Lung (tissue), 11 donors: ENCODE measurements at regions not wholly inside any gene's neighbourhood (a gene's known extent, or its start where the extent isn't known, plus 50 kb on each side); places are given as distances from the start of the nearest gene placed in this dataset.

Experiments used
- ATAC-seq: fragments of 200-7000 bp; cut with Tn5 transposase; one replicate; pipeline ENCODE4 v1.9.1; 2020; ENCODE audit warnings: moderate number of reproducible peaks; ENCODE audit not compliant: insufficient read depth, low FRiP score
- DNase-seq, 3 donors: peaks; one replicate each; pipeline ENCODE4 v3.0.0-alpha.2; 2013 to 2017
- H3K27ac ChIP-seq, 2 donors: one replicate each; pipeline ENCODE4 v1.5.1; 2013; ENCODE audit warnings: mild to moderate bottlenecking in 2 of 2, moderate library complexity in 2 of 2, control low read depth in 1 of 2, inconsistent platforms in 1 of 2, low read depth in 1 of 2, low read length in 1 of 2
- H3K27me3 ChIP-seq, 3 donors: one replicate each; pipeline ENCODE4 v1.5.1; 2013; ENCODE audit warnings: low read length in 2 of 3; ENCODE audit not compliant: control insufficient read depth in 3 of 3, insufficient read depth in 3 of 3
- H3K36me3 ChIP-seq, 4 donors: one replicate each; pipeline ENCODE4 v1.5.1; 2013; ENCODE audit warnings: low read length in 4 of 4, mild to moderate bottlenecking in 1 of 4, moderate library complexity in 1 of 4; ENCODE audit not compliant: control insufficient read depth in 4 of 4, insufficient read depth in 4 of 4
- H3K4me1 ChIP-seq, 5 donors: one replicate each; pipeline ENCODE4 v1.5.1; 2013; ENCODE audit warnings: low read length in 5 of 5, mild to moderate bottlenecking in 2 of 5, moderate library complexity in 1 of 5; ENCODE audit not compliant: control insufficient read depth in 5 of 5, insufficient read depth in 5 of 5
- H3K4me3 ChIP-seq: one replicate; pipeline ENCODE4 v1.5.1; 2013; ENCODE audit warnings: mild to moderate bottlenecking, control low read depth, moderate library complexity
- H3K9ac ChIP-seq, 2 donors: one replicate each; pipeline ENCODE4 v1.5.1; 2013; ENCODE audit warnings: low read length in 2 of 2, control low read depth in 1 of 2; ENCODE audit not compliant: insufficient read depth in 1 of 2
- H3K9me3 ChIP-seq, 4 donors: one replicate each; pipeline ENCODE4 v1.5.1; 2013; ENCODE audit warnings: low read length in 3 of 4, mild to moderate bottlenecking in 1 of 4, moderate library complexity in 1 of 4; ENCODE audit not compliant: control insufficient read depth in 4 of 4, insufficient read depth in 3 of 4
- CTCF ChIP-seq: IDR thresholded peaks from 2 replicates; pipeline ENCODE4 v1.5.1; 2012; ENCODE audit warnings: mild to moderate bottlenecking; ENCODE audit errors: control extremely low read depth, extremely low read depth
- WGBS, 2 donors: extraction: QIAGEN DNeasy Blood & Tissue Kit; methylation state at CpG; one replicate each; pipeline ENCODE4 v1.1.7; 2013; 5-methylcytosine and 5-hydroxymethylcytosine counted together
- donor health status: control.
- donor health status: control.
- donor health status: Bipolar disorder and iron deficiency.
- donor health status: healthy.
- donor health status: DM: yes; HTN: yes; CAD: no.

DNA sequence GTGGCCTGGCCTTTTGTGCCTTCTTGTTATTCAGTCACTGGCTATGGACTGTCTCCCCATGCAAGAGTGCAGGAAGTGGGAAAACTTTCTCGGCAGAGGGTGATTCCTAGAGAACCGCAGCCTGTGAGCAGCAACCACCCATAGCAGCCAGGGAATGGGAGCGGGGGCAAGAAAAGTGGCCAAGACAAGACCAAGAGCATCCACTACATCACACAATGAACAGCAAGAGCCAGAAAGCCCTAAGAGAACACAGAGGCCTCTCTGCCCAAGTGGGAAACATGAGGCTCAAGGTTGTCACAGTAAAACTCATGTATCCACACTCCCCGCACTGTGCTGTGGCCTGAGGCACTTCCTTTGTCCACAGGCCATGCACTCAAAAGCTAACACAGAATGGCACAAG is 129.1 kb upstream of the FSTL4 start:
- no peak for ATAC-seq

GRCh38 chr5:133739181-133739780 is 126.9 kb upstream of the FSTL4 start:
- WGBS, 2 donors, result 91% methylated on average over 10 of the region's 10 CpGs
- DNase-seq, result no peak
- no peak overlapping the region for H3K9ac ChIP-seq
- peaks cover 0 to 2% (median 2%) of the 10 kb centered on the region in 3 donors for H3K27me3 ChIP-seq
- ATAC-seq, result no peak
- no peak for TF ChIP-seq CTCF
- H3K4me3 ChIP-seq, result no peak overlapping the region
- H3K4me1 ChIP-seq, result peaks cover 0 to 6% (median 0%) of the 10 kb centered on the region in 5 donors
- no peaks in the 10 kb centered on the region for H3K9me3 ChIP-seq
- H3K27ac ChIP-seq, result no peak overlapping the region
- H3K36me3 ChIP-seq, result no peaks in the 10 kb centered on the region

More for the DNA sequence above, 129.1 kb upstream of the FSTL4 start:
- H3K4me3 ChIP-seq, result no peak overlapping the region
- DNase-seq, result no peak
- peaks cover 0 to 2% (median 2%) of the 10 kb centered on the region in 3 donors for H3K27me3 ChIP-seq
- TF ChIP-seq CTCF, result no peak
- H3K36me3 ChIP-seq, result no peaks in the 10 kb centered on the region
- peaks cover 0 to 3% (median 0%) of the 10 kb centered on the region in 5 donors for H3K4me1 ChIP-seq
- 89 to 93% methylated on average over 4 of the region's 4 CpGs for WGBS, 2 donors
- H3K9me3 ChIP-seq, result no peaks in the 10 kb centered on the region
- no peak overlapping the region for H3K27ac ChIP-seq
- H3K9ac ChIP-seq, result no peak overlapping the region

GRCh38 chr5:133738271-133738670 is 125.9 kb upstream of the FSTL4 start:
- H3K9me3 ChIP-seq, result no peaks in the 10 kb centered on the region
- no peaks in the 10 kb centered on the region for H3K36me3 ChIP-seq
- no peak for DNase-seq
- 66 to 79% methylated on average over 4 of the region's 4 CpGs for WGBS, 2 donors
- no peak for ATAC-seq
- no peak for TF ChIP-seq CTCF
- H3K9ac ChIP-seq, result no peak overlapping the region
- H3K27me3 ChIP-seq, result peaks cover 0 to 2% (median 2%) of the 10 kb centered on the region in 3 donors
- H3K4me1 ChIP-seq, result peaks cover 0 to 5% (median 0%) of the 10 kb centered on the region in 5 donors
- no peak overlapping the region for H3K4me3 ChIP-seq
- H3K27ac ChIP-seq, result no peak overlapping the region

GRCh38 chr5:133736512-133736911 is 124.2 kb upstream of the FSTL4 start:
- H3K27me3 ChIP-seq, result no peaks in the 10 kb centered on the region
- H3K4me3 ChIP-seq, result no peak overlapping the region
- 79 to 92% methylated on average over 5 of the region's 5 CpGs for WGBS, 2 donors
- H3K27ac ChIP-seq, result no peak overlapping the region
- ATAC-seq (no peak), DNase-seq (no peak)
- H3K9ac ChIP-seq, result no peak overlapping the region
- no peaks in the 10 kb centered on the region for H3K9me3 ChIP-seq
- TF ChIP-seq CTCF, result no peak
- no peaks in the 10 kb centered on the region for H3K36me3 ChIP-seq
- H3K4me1 ChIP-seq, result peaks cover 0 to 5% (median 0%) of the 10 kb centered on the region in 5 donors
